Body of pancreas (tissue), 4 donors: ENCODE measurements at regions not wholly inside any gene's neighbourhood (a gene's known extent, or its start where the extent isn't known, plus 50 kb on each side); places are given as distances from the start of the nearest gene placed in this dataset.

Experiments
- POLR2A ChIP-seq, 3 donors: fragments of 450-650 bp; IDR thresholded peaks; one replicate each; pipeline ENCODE4 v1.6.1; 2016; ENCODE audit warnings: antibody characterized with exemption in 3 of 3, mild to moderate bottlenecking in 2 of 3
- TF ChIP-seq, protein P1 (sequence below), 7 experiments: fragments of 450-650 bp in 4 of 7; fragments of 200-600 bp in 3 of 7; sonication (generic) in 3 of 7; IDR thresholded peaks; one replicate each; pipeline ENCODE4 v1.5.1; 2016 to 2019; ENCODE audit warnings: antibody characterized with exemption in 7 of 7

DNA sequence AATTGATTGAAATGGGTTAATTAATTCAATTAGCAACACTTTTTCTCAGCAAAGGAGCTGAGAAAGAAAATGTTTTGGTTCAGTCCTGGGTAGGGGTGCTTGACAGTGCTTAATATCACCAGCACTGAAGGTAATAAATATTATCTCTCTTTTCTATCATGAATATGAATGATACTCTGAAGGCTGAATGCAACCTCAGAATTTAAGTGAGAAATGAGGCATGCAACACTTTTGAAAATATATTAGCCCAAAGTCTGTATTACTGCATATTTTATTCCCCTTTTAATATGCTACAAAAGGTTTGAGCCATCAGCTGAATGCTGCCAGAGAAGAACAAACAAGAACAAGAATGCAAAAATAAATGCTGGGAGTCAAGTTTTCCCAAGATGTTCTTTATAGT is 52.0 kb upstream of the SAMSN1 start:
- TF ChIP-seq, protein P1, sequence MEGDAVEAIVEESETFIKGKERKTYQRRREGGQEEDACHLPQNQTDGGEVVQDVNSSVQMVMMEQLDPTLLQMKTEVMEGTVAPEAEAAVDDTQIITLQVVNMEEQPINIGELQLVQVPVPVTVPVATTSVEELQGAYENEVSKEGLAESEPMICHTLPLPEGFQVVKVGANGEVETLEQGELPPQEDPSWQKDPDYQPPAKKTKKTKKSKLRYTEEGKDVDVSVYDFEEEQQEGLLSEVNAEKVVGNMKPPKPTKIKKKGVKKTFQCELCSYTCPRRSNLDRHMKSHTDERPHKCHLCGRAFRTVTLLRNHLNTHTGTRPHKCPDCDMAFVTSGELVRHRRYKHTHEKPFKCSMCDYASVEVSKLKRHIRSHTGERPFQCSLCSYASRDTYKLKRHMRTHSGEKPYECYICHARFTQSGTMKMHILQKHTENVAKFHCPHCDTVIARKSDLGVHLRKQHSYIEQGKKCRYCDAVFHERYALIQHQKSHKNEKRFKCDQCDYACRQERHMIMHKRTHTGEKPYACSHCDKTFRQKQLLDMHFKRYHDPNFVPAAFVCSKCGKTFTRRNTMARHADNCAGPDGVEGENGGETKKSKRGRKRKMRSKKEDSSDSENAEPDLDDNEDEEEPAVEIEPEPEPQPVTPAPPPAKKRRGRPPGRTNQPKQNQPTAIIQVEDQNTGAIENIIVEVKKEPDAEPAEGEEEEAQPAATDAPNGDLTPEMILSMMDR (IDR thresholded peaks at IDR 0.05): no peak
- no peak for TF ChIP-seq POLR2A (IDR thresholded peaks at IDR 0.05)
